Activated CD4-positive, CD25-positive, alpha-beta regulatory T cell (primary cell): ENCODE measurements at regions not wholly inside any gene's neighbourhood (a gene's known extent, or its start where the extent isn't known, plus 50 kb on each side); places are given as distances from the start of the nearest gene placed in this dataset.
"Not testable (repeated sequence)": the region's sequence is repeated elsewhere in the genome, so short reads cannot be mapped to it uniquely, and the experiment has no call there.

Source experiments
- DNase-seq, 4 experiments: peaks; one replicate each; lab custom pipeline; 2025; lab: John Stamatoyannopoulos, UW

DNA sequence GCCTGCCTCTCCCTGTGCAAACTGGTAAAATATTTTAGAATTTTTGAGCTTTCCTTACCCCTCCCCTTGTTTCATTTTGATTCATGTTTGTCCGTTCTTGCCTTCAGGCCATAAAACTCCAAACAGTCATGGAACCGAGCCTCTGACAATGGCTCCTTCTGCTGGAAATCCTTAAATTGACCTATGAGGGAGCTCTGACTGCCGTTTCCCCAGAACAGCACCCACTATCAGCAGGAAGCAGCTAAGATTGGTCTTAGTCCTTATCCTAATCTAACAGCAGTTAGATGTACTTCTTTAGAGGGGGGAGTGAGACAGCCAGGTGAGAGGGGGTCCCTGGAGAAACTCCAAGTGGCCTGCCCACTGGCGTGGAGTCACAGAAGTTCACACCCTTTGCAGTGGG, 106.7 kb downstream of the FAM174A start:
- DNase-seq, result no peak

DNA sequence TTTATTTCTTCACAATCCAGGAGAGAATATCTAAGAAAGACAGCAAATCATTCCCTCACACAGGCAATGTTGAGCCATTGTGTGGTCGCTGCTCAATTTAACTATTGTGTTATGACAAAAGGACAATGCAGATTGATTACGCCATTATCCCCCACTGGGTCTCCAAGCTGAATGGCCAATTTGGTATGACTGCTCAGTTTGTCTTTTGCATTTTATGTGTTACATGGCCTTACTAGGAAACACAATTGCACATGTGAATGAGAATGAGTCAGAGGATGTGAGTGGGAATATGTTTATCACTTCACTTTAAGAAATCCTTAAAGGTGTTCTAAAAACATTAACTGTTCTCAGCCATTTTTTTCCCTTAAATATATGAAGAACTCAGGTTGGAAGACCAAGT, 108.3 kb downstream of the FAM174A start:
- no peak for DNase-seq

DNA sequence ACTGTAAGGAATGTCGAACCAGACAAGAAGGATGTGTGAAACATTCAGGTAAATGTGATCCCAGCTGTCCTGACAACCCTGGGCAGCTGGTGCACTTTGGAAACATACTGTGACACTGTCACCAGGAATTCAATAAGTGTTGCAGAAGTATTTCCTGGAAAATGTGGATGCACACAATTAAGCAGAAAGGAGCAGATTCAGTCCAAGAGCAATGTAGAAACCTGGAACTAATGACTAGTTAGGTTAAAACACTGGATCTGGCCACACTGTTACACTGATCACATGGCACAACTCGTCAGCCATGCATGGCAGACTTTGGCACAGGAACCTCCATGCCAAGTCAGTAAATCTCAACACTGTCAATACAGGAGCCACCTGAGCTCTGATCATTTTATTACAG, 109.0 kb downstream of the FAM174A start:
- no peak for DNase-seq

DNA sequence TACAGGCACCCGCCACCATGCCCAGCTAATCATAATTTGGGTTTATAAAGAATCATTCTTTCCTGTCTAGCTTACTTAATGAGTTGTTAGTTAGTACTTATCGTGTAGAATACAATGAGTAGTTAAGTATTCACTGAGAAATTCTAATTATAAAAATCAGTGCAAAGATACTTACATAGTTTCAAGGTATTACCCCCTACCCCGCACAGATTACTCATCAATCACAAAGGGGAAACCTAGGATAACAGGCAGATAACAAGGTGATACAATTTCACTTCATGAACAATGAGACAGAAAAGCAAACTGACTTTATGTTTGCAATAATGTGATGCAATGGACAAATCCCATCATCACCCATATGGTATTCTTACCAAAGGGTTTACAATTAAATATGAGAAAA, 109.6 kb downstream of the FAM174A start:
- DNase-seq, result no peak

DNA sequence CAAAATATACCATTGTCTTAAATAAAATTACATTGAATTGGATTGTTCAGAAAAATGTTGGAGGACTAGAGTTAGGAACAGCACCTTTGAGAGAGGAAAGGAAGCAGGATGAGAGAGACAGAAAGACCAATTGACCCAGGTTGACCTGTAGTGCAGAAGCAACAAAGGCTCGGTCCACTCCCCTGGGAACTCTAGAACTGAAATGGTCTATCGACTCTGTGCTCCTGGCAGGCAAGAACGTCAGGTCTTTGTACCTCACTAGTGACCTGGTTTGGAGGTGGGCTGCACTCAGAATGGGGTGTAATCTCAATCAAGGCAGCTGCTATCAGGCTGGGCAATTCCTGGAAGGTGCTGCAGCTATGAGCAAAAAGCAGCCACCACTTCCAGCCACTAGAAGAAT, 110.8 kb downstream of the FAM174A start:
- DNase-seq, result no peak

DNA sequence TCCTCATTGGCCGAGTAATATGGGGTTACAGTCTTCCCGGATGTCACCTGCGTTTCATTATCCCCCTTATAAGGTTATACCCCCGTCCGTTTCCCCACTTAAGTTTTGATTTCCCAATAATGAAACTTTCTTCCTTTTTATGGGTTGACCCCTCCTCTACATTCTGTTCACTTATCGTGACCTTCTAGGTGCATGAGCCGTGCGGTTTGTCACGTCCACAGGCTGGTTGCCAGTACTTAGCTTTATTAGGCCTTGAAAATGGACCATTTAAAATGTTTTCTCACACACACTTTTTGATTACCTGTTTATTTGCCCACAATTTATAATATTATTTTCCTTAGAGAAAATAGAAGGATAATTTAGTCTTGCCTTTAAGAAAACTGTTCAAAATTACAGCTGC, 111.5 kb downstream of the FAM174A start:
- no peak for DNase-seq

DNA sequence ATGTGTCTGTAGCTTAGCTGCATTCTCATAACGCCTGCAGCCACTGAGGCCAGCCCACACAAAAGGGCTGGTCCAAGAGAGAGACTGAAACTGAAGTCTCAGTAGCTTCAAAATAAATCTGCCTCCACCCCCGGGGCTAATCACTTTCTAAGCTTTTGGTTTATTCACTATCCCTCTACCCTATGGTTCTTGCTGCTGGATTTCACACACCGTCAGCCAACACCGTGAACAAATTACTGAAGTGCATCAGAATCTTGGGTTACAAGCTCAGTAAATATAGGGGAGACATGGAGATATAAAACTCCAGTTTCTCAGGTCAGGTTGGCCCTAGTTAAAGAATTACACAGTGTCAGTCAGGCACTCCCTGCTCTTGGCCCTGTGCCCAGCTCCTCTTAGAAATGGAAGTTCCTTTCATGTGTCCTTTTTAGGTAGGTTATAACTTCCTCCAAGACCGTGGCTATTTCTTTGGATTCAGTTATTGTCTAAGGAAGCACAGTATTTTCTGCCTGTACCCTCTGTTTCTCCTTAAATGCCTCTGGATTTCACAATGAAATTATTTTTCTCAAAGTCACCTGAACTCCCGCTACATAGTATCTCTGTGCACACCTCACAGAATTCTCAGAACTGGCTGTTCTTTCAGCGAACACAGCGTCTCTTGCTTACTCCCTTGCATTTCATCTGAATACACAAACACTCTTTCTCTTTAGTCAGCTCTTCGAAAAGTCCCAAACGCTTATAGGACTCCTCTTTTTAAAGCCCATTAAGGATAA, 112.5 kb downstream of the FAM174A start:
- DNase-seq, result peak in 1 of 4 experiments; percentile 8

DNA sequence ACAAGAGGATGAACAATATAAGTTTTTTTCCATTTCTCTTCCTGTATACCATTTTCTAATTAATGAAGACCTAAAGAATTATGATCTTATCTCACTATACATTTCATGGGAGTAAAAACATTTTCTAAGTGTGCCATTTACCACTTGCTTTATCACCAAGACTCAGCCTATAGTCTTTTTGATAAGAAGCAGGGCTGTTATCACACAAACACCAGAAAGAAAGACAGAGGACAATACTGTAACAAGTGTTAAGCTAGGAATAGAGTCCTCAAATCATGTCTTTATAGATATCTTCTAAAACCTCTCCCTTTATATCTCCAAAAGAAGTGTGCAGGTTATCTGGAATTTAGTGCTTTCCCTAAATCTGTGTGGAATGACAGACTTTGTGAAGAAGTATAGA, 119.7 kb downstream of the FAM174A start:
- no peak for DNase-seq

DNA sequence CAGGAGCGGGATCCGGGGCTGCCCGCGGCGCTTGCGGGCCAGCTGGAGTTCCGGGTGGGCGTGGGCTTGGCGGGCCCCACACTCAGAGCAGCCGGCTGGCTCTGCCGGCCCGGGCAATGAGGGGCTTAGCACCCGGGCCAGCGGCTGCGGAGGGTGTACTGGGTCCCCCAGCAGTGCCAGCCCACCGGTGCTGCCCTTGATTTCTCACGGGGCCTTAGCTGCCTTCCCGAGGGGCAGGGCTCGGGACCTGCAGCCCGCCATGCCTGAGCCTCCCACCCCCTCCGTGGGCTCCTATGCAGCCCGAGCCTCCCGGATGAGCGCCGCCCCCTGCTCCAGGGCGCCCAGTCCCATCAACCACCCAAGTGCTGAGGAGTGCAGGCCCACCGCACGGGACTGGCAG, 121.6 kb downstream of the FAM174A start:
- not testable (repeated sequence) for DNase-seq

DNA sequence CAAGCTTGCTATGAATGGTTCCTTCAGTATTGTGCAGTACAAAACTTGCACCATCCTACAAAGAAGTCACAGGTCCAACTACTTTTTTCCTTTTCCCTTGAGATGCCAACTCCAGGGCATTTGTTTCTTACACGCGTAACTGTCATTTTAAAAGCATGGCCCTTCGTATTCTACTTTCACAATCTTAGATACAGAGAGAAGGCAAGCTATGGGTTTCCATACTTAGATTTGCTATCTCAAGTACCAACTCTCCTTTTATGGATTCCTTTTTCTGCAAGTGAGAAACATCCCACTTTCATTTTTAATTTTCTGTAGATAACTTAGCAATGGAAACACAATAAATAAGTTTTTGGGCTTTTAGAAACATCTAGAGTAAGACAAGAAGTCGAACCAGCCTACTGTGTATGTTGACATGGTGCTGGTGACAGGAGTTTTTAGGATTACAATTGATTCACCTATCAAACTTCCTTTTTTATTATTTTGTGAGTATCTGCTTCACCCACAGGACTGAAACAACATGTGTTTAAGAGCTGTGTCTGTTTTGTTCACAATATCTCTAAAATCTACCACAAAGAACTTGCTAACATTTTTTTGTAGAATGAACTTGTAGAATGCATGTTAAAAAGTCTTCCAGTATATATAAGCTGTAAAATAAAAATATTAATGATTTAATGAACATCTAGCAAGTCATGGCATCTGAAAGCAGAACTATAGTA, 124.1 kb downstream of the FAM174A start:
- DNase-seq, result no peak

DNA sequence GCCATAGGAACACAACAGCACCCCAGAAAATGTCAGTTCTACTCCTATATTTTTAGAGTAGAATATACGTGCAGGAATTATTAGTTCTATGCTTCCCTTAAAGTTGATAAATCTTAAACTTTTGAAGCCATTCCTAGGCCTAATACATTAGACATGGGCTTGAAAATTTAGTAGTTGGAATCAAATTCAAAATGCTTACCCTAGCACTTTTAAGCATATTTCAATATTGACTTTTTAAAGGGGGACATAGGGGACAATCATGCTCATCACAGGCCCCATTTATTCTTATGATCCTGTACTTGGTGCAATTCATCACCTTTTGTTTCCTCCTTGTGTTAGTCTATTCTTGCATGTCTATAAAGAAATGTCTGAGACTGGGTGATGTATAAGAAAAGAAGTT, 129.0 kb downstream of the FAM174A start:
- no peak for DNase-seq

DNA sequence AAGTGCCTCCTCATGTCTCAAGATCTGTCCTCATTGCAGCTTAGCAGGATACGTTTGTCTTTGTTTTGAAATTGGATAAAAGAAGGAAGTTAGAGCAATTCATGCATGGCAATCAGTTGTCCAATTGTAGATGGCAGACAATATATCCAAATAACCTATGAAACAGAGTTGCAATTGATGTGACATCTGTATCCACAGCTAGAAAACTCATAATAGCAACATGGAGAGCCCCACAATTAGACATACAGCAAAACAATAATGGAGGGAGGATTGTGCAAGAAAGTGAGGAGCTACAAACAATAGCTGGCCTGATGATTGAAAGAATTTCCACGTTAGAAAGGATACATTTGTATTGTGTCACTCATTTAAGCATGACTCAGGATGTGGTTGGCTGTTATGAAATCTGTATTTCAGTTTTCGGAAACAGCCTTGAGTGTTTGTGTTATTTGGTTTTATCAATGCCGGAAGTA, 132.0 kb downstream of the FAM174A start:
- no peak for DNase-seq

DNA sequence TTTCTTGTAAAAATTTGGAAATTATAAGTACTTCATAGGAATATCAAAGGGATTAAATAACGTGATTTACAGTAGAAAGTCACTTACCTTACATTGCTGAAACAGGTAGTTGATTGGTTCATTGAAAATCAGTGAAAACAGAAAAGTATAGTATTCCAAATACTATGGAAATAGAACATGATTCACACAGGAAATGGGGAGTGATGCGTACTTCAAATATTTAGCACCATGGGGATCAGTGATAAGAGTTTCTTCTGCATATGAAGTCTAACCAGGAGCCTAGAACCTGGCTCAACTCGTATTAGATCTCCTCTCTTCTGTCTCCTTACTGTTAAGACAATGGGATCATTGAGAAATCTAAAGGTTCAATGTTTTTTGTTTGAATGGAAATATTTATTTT, 133.3 kb downstream of the FAM174A start:
- DNase-seq, result no peak

DNA sequence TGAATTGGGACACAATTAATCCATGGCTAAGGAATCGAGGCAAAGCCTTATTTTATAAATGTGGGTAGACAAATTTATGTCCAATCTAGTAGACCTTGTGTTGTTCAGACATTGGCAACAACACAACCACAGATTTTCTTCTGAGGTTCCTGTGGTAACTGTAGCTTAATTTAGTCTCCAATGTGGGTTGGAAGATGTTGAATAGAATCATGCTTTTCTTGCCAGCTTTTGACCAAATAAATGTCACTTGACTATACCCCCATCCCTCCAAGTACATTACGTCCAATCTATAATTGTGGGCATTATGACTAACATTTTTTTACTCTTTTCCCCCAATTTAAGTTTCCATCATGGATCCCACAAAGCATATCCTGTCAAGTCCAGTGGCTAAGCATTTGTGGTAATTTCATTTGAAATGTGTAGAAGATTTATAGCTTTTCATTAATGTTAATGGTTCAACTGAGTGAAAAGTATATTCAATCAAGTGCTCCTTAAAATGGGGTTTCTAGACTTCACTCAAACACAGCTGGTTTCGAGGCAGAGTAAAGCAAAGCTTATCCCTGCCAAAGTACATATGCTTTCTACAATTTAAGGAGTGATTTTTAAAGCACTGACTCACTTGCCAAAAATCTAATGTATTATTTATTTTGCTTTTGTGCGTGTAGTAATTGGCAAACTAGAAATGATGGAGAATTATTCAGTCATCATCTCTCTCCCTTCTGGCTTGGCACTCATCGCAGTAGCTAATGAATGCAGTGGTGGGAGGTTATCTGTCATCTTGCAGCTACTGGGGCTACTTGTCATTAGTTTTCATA, 141.8 kb downstream of the FAM174A start:
- no peak for DNase-seq

DNA sequence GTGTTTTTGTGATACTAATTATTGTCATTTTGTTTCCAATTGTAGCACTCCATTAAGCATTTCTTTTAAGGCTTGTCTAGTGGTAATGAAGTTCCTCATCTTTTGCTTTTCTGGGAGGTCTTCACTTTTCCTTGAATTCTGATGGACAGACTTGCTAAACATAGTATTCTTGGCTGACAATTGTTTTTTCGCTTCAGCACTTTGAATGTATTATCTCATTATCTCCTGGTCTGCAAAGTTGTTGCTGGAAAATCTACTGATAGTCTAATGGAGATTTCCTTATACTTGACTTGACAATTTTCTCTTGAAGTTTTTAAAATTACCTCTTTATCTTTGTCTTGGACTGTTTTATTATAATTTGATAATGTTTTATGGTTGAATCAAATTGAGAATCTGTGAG, 147.5 kb downstream of the FAM174A start:
- DNase-seq, result no peak

DNA sequence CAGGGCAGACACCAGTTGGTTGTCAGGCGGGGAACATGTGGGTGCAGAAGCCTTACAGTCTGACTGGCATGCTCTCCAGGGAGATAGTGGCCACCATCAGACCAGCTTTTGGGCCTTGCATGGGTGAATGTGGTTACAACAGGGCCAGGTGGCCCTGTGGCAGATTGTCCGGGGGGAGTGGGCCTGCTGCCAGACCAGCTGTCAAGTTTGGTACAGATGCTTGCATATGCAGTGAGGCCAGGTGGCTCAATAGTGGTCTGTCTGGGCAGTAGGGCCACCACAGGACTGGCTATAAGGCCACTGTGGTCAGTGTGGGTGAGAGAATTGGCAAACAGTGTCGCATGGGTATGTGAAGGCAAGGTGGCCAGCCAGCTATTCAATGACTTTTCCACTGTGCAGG, 148.7 kb downstream of the FAM174A start:
- no peak for DNase-seq

DNA sequence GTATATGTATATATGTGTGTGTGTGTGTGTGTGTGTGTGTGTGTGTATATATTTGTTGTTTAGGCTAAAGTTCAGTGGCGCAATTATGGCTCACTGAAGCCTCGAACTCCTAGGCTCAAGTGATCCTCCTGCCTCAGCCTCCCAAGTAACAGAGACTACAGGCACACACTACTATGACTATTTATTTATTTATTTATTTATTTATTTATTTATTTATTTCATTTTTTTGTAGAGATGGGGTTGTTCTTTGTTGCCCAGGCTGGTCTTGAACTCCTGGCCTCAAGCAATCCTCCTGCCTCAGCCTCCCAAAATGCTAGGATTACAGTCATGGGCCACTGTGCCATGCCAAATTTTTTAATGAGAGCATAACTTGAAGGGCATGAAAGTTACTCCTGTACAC, 149.9 kb downstream of the FAM174A start:
- not testable (repeated sequence) for DNase-seq

DNA sequence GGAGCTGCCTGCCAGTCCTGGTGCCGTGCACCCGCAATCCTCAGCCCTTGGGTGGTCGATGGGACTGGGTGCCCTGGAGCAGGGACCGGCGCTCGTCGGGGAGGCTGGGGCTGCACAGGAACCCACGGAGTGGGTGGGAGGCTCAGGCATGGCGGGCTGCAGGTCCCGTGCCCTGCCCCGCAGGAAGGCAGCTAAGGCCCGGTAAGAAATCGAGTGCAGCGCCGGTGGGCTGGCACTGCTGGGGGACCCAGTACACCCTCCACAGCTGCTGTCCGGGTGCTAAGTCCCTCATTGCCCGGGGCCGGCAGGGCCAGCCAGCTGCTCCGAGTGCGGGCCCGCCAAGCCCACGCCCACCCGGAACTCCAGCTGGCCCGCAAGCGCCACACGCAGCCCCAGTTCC, 153.7 kb downstream of the FAM174A start:
- DNase-seq, result not testable (repeated sequence)

DNA sequence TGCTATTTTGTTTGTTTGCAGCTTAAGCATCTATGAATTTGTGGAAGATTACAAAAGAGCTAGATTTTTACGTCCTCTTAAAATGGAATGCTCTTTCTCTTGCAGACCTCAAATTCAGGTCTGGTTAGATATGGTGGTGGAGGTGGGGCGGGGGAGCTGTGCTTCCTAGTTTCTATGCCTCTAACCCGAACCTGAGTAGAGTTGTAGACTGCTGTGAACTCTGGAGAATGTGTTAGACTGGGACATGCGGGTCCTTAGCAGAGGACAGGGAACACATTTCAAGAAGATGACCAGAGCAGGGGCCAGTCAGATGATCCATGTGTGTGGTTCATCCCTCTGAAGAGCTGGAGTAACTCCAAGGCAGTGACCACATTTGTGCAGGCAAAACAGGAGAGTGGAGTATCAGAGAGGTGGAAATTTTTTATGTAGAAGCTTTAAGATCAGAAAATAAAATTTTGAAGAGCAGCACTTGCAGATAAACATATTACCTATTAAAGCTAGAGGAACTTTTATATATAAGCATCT, 154.9 kb downstream of the FAM174A start:
- DNase-seq, result no peak

DNA sequence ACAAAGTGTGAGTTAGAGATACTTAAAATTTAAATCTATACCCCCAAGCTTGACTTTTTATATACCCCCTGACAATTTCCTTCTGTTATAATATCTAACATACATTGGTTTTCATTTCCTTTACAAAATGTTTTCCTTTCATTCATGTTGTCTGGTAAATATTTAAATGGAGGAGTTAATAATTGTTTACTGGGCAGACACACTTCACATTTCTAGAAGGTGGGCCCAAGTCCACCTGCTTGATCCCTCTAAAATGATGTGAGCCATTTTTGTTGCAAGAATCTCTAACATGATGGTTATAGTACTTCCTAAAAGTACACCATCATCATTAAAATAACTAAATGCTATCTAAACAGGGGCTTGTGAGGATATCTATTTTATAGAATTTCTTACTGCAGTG, 155.9 kb downstream of the FAM174A start:
- DNase-seq, result no peak

DNA sequence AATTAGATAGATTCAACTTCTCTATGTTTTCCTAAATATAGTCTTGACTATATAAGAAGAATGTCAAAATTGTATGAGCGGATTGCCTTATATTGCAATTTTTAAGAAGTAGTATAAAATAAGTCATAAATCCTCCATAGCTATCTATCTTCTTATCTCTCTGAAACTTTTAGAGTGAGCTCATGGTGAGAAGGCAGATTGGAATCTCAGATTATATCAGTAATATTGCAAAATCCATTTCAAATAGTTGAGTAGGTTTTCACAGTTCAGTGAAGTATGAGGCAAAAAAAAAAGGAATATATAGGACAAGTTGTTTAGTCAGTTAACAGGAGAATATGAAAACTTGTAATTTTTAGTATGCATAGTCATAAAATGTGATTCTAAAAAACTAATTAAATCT, 156.4 kb downstream of the FAM174A start:
- DNase-seq, result no peak

DNA sequence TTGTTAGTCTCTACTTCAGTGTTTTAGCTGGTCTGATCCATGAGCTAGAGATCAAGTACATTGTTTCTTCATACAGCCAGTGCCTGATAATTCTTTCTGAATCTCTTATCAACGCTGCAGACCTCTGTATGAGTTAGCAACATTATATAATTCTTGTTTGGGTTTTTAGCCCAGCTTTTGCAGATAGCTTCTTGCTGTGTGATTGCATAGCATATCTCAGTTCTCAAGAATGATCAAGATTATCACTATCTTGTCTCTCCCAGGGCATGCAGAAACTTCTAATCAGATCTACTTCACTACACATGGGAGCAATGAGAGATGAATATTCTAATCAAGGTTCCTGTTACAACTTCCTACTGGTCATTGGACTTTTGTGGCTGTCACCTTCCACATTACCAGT, 158.3 kb downstream of the FAM174A start:
- no peak for DNase-seq

DNA sequence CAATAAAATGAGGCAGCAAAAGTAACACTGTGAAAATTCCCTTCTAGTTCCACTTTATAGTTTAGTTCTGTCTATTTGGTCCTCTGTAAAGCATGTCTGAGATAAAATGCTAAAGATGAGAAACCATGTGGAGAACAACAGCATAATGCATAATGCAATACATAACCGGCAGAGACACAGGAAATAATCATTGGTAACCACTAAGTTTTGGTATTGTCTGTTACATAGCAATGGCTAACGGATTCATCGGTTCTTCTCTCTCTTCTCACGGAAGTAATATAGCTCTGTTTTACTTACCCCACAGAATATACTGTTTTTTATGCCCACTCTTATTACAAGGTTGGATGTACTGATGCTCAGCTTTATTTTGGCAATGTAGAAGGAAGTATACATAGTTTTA, 158.9 kb downstream of the FAM174A start:
- DNase-seq, result no peak
